Hepatocyte (in vitro differentiated cells): ENCODE measurements at regions not wholly inside any gene's neighbourhood (a gene's known extent, or its start where the extent isn't known, plus 50 kb on each side); places are given as distances from the start of the nearest gene placed in this dataset.
"Not testable (repeated sequence)": the region's sequence is repeated elsewhere in the genome, so short reads cannot be mapped to it uniquely, and the experiment has no call there.

Experiments
- DNase-seq: peaks from one replicate; pipeline ENCODE4 v3.0.0-alpha.2; 2016; ENCODE audit warnings: low spot score
- H2AFZ ChIP-seq: fragments of 200-600 bp; sonication (generic); 2 replicates; pipeline ENCODE4 v1.6.0; 2016; ENCODE audit warnings: antibody characterized with exemption, mild to moderate bottlenecking
- H3K27ac ChIP-seq: fragments of 200-600 bp; sonication (generic); 2 replicates; pipeline ENCODE4 v1.5.1; 2016; ENCODE audit warnings: mild to moderate bottlenecking
- H3K27me3 ChIP-seq: fragments of 200-600 bp; sonication (generic); 2 replicates; pipeline ENCODE4 v1.6.1; 2016
- H3K36me3 ChIP-seq: fragments of 200-600 bp; sonication (generic); replicated peaks from 2 replicates; pipeline ENCODE4 v1.5.1; 2016; ENCODE audit warnings: low read depth; ENCODE audit not compliant: insufficient read depth
- H3K4me1 ChIP-seq: fragments of 200-600 bp; sonication (generic); 2 replicates; pipeline ENCODE4 v1.5.1; 2016; ENCODE audit warnings: mild to moderate bottlenecking, moderate library complexity; ENCODE audit not compliant: insufficient read depth
- H3K4me2 ChIP-seq: fragments of 200-600 bp; sonication (generic); 2 replicates; pipeline ENCODE4 v1.6.0; 2016
- H3K4me3 ChIP-seq: fragments of 200-600 bp; sonication (generic); 2 replicates; pipeline ENCODE4 v1.5.1; 2016; ENCODE audit warnings: mild to moderate bottlenecking
- H3K79me2 ChIP-seq: fragments of 200-600 bp; sonication (generic); 2 replicates; pipeline ENCODE4 v1.6.0; 2017; ENCODE audit warnings: mild to moderate bottlenecking
- H3K9me2 ChIP-seq: fragments of 200-600 bp; sonication (generic); replicated peaks from 2 replicates; pipeline ENCODE4 v1.6.0; 2017; ENCODE audit warnings: mild to moderate bottlenecking; ENCODE audit not compliant: insufficient read depth
- H3K9me3 ChIP-seq: fragments of 200-600 bp; sonication (generic); 2 replicates; pipeline ENCODE4 v1.5.1; 2016; ENCODE audit warnings: low read depth, mild to moderate bottlenecking
- H4K20me1 ChIP-seq: fragments of 200-600 bp; sonication (generic); 2 replicates; pipeline ENCODE4 v1.6.0; 2016; ENCODE audit warnings: mild to moderate bottlenecking; ENCODE audit not compliant: insufficient read depth, poor library complexity, severe bottlenecking
- EZH2 ChIP-seq: fragments of 200-600 bp; sonication (generic); IDR thresholded peaks from 2 replicates; pipeline ENCODE4 v1.6.1; 2016; ENCODE audit warnings: antibody characterized with exemption, mild to moderate bottlenecking, borderline replicate concordance
- EZH2phosphoT487 ChIP-seq: fragments of 200-600 bp; sonication (generic); IDR thresholded peaks from one replicate; pipeline ENCODE4 v1.6.1; 2018; ENCODE audit warnings: antibody characterized with exemption, mild to moderate bottlenecking, low read depth, moderate library complexity; ENCODE audit not compliant: unreplicated experiment, severe bottlenecking
- WGBS: methylation state at CpG from one replicate; pipeline ENCODE4 v1.1.6; 2016; ENCODE audit warnings: low lambda C conversion rate; ENCODE audit errors: missing lambda C conversion rate; 5-methylcytosine and 5-hydroxymethylcytosine counted together
- TF ChIP-seq, protein P1 (sequence below): fragments of 200-600 bp; sonication (generic); IDR thresholded peaks from 2 replicates; pipeline ENCODE4 v1.5.1; 2016; ENCODE audit warnings: antibody characterized with exemption, mild to moderate bottlenecking; ENCODE audit not compliant: poor library complexity

DNA sequence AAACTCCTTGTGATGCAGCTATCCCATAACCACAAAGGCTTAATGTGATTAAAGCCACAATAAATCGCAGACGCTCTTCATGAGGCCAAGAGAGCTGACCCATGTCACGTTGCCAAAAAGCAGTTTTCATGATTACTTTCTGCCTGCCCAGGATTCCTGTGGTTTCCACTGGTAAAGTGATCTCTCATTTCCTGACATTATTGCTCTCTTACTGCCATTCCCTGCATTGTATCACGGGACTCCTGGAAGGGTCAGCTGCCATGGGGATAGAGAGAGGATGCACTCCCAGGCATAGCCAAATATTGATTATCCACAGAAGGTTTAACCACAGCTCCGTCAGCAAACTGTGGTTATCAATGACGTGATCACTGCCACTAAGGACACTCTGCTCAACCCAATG is 103.8 kb upstream of the SLC1A3 start:
- Histone ChIP-seq H3K27ac (no peak overlapping the region), H3K4me3 (no peak overlapping the region), H2AFZ (no peak overlapping the region), H3K79me2 (no peaks in the 10 kb centered on the region), H3K4me2 (no peak overlapping the region), H3K4me1 (no peaks in the 10 kb centered on the region), H4K20me1 (no peaks in the 10 kb centered on the region), H3K27me3 (no peaks in the 10 kb centered on the region), H3K9me2 (no peaks in the 10 kb centered on the region), H3K9me3 (no peaks in the 10 kb centered on the region), H3K36me3 (no peaks in the 10 kb centered on the region)
- 42% methylated on average over 6 of the region's 6 CpGs for WGBS
- TF ChIP-seq, protein P1, sequence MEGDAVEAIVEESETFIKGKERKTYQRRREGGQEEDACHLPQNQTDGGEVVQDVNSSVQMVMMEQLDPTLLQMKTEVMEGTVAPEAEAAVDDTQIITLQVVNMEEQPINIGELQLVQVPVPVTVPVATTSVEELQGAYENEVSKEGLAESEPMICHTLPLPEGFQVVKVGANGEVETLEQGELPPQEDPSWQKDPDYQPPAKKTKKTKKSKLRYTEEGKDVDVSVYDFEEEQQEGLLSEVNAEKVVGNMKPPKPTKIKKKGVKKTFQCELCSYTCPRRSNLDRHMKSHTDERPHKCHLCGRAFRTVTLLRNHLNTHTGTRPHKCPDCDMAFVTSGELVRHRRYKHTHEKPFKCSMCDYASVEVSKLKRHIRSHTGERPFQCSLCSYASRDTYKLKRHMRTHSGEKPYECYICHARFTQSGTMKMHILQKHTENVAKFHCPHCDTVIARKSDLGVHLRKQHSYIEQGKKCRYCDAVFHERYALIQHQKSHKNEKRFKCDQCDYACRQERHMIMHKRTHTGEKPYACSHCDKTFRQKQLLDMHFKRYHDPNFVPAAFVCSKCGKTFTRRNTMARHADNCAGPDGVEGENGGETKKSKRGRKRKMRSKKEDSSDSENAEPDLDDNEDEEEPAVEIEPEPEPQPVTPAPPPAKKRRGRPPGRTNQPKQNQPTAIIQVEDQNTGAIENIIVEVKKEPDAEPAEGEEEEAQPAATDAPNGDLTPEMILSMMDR = no peak
- TF ChIP-seq EZH2 (no peak), EZH2phosphoT487 (no peak)
- no peak for DNase-seq

DNA sequence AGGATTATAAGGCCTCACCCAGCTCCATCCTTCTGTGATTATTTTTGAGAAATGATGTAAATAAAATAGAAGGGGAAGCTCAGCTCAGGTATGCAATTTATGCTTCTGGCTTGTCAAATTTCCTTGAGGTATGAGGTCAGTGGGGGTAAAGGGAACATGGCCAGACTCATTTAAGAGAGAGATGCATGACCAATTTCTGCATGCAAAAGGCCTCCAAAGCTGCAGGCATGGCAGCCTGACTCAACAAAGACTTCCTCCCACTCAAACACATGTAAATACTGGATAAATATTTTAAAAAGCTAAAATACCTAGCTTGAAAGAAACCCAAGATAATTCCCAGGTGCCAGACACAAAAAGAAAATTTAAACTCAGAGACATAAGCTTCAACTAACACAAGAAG is 101.4 kb upstream of the SLC1A3 start:
- Histone ChIP-seq H3K36me3 (no peaks in the 10 kb centered on the region), H3K9me3 (no peaks in the 10 kb centered on the region), H4K20me1 (no peaks in the 10 kb centered on the region), H3K4me3 (no peak overlapping the region), H2AFZ (no peak overlapping the region), H3K4me1 (no peaks in the 10 kb centered on the region), H3K9me2 (no peaks in the 10 kb centered on the region), H3K4me2 (no peak overlapping the region), H3K27me3 (no peaks in the 10 kb centered on the region), H3K27ac (no peak overlapping the region), H3K79me2 (no peaks in the 10 kb centered on the region)
- TF ChIP-seq, protein P1 = no peak
- TF ChIP-seq EZH2phosphoT487 = no peak
- TF ChIP-seq EZH2 = no peak
- DNase-seq = no peak

DNA sequence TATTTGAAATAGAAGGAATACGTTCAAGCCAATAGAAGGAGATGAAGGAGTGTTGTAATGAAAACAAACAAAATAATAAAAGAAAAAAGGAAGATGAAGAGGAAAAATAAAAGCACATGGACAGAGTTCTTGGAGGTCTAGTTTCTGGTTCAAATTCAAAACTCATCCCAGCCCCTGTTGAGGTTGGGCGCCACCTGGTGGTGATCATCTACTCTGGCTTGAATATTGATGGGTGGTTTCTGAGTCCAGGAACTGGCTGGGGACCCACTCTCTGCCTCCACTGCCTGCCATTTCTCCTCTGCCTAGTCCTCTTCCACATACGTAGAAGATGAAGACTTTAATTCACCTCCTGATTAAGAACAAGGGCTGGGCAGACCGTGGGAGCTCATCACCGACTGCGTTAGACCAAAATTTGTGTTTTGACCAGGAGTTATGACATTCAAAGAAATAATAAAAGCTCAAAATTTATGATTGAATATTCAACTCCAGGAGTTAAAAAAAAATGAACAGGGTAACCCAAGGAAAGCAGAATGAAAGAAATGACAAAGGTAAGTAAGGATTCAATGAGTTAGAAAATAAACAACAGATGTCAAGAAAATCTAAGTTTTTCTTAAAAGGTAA is 99.0 kb upstream of the SLC1A3 start:
- no peaks in the 10 kb centered on the region for H3K9me3 ChIP-seq
- H3K4me1 ChIP-seq = no peaks in the 10 kb centered on the region
- H3K4me2 ChIP-seq = no peak overlapping the region
- peak; percentile 82 for DNase-seq
- H2AFZ ChIP-seq = no peak overlapping the region
- no peaks in the 10 kb centered on the region for H3K36me3 ChIP-seq
- no peak overlapping the region for H3K27ac ChIP-seq
- no peaks in the 10 kb centered on the region for H3K79me2 ChIP-seq
- H4K20me1 ChIP-seq = no peaks in the 10 kb centered on the region
- H3K4me3 ChIP-seq = no peak overlapping the region
- TF ChIP-seq EZH2phosphoT487 = no peak
- TF ChIP-seq EZH2 = no peak
- TF ChIP-seq, protein P1 = peak; percentile 72
- WGBS = 51% methylated on average over 6 of the region's 6 CpGs
- H3K9me2 ChIP-seq = no peaks in the 10 kb centered on the region
- H3K27me3 ChIP-seq = no peaks in the 10 kb centered on the region

DNA sequence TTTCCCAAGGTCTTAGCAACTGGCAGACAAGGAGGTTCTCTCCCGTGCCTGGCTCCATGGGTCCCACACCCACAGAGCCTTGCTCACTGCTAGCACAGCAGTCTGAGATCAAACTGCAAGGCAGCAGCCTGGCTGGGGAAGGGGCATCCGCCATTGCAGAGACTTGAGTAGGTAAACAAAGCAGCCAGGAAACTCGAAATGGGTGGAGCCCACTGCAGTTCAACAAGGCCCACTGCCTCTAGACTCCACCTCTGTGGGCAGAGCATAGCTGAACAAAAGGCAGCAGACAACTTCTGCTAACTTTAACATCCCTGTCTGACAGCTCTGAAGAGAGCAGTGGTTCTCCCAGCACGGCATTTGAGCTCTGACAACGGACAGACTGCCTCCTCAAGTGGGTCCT is 98.1 kb upstream of the SLC1A3 start:
- not testable (repeated sequence) for H3K4me1 ChIP-seq, H3K4me2 ChIP-seq, H3K9me3 ChIP-seq, H3K27me3 ChIP-seq, H3K27ac ChIP-seq, H3K4me3 ChIP-seq, H4K20me1 ChIP-seq, DNase-seq, H2AFZ ChIP-seq, H3K9me2 ChIP-seq, H3K36me3 ChIP-seq, H3K79me2 ChIP-seq
- WGBS = 69% methylated on average over 5 of the region's 5 CpGs

DNA sequence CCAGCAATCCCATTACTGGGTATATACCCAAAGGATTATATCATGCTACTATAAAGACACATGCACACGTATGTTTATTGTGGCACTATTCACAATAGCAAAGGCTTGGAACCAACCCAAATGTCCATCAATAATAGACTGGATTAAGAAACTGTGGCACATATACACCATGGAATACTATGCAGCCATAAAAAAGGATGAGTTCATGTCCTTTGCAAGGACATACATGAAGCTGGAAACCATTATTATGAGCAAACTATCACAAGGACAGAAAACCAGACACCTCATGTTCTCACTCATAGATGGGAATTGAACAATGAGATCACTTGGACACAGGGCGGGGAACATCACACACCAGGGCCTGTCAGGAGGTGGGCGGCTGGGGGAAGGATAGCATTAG is 92.8 kb upstream of the SLC1A3 start:
- not testable (repeated sequence) for H3K79me2 ChIP-seq, DNase-seq, H3K4me1 ChIP-seq, H3K27ac ChIP-seq, H3K4me2 ChIP-seq, H3K4me3 ChIP-seq, H3K27me3 ChIP-seq, H4K20me1 ChIP-seq, H3K9me2 ChIP-seq, H3K36me3 ChIP-seq, H3K9me3 ChIP-seq, H2AFZ ChIP-seq
- 97% methylated on average over 3 of the region's 3 CpGs for WGBS
